ENCODE measurements at regions not wholly inside any gene's neighbourhood (a gene's known extent, or its start where the extent isn't known, plus 50 kb on each side); places are given as distances from the start of the nearest gene placed in this dataset.
"Not testable (repeated sequence)": the region's sequence is repeated elsewhere in the genome, so short reads cannot be mapped to it uniquely, and the experiment has no call there.

DNA sequence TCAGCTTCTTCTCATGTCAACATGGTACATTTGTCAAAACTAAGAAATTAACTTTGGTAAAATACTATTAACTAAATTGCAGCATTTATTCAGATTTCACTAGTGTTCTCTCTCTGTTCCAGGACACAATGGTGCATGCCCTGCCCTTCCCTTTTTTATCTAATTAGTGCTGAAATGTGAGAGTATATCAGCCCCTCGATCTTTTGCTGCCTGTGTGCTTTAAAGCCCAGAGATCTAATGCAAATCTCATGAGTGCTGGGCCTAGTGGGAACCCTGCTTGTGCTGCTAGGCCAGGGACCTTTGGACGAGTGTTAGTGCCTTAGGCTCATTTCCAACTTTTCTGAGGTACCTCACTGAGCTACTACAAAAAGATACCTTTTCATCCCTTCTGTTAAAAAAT is 221.1 kb upstream of the EDNRB start:
- DNase-seq (ENCODE audit: low read depth, low spot score), result no peak

DNA sequence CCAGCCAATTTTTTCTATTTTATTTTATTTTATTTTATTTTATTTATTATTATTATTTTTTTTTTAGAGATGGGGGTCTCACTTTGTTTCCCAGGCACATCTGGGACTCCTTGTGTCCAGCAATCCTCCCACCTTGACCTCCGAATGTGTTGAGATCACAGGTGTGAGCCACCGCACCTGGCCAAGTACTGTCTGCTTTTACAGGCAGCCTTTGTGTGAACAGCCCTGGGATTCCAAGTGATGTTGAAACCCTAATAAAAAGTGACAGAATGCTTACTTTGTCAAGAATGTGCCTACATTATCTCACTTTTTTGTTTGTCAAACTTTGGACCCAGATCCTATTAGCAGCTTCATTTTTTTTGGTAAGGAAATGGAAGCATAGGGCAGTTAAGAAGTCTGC is 220.1 kb upstream of the EDNRB start:
- DNase-seq (ENCODE audit: low read depth, low spot score), result no peak

DNA sequence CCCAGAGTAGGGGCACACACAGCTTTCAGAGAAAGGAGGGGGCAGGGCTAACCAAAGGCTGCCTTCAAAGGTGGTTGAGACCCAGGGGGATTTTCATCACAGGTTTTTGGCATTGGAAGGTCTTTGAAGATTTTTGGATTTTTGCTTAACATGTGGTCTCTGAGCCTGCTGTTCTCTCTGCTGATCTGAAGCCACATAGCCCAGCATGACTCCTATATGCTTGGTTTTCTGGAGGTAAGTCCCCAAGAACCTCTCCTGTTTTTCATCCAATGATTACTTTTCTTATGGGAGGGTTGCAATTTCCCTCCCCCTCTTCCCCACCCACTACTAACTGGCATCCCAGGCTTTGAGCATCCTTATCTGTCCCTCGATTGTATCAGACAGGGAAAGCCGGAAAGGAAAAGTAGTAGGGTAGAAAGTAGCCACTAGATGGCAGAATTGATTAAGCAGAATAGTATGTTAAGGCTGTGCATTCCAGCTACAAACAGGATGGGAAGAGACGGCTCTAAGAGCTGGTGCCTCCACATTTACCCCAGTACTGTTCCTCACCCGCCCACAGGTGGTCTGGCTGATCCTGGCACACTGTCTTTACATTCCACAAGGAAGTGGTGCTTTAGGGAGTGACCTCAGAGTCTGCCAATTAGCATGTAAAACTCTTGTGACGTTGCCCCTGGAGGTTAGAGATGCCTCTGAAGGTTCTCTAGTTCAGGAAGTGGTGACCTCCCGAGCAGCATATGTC is 218.9 kb upstream of the EDNRB start:
- DNase-seq (ENCODE audit: low read depth, low spot score), result peak; percentile 26

DNA sequence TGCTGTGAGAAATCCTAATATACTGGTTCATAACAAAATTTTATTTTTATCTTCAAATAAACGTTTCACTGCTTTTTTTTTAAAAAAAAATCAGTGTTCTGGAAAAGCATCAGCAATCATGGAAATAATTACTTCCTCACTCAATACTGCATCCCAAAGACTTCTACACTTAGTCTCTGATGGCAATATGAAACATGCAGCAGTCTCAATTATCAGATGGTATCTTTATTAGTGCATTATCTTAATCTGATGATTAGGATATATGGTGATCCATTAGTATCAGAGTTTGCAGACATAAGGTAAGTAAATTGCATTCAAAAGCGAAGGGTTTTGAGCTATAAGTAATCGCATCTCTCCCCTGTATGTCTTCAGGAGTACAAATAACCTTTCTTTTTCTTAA is 218.3 kb upstream of the EDNRB start:
- no peak for DNase-seq (ENCODE audit: low read depth, low spot score)

DNA sequence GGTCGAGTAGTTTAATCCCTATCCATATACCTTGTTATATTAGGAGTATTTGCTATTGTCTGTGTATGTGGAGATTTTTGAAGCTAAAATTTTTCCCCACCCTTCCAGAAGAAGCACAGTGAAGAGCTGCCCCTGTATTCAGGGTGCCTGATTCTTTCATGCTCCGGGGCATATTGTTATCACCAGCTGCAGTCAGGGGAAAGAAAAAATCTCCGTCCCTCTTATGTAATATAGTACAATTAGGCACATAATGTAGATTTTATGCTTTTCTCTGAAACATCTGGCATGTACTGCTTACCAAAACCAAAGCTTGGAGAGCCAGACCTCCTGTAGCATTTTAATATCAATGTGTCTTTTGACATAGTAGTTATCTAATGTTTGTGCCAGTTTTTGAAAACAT is 214.9 kb upstream of the EDNRB start:
- DNase-seq (ENCODE audit: low read depth, low spot score), result no peak

DNA sequence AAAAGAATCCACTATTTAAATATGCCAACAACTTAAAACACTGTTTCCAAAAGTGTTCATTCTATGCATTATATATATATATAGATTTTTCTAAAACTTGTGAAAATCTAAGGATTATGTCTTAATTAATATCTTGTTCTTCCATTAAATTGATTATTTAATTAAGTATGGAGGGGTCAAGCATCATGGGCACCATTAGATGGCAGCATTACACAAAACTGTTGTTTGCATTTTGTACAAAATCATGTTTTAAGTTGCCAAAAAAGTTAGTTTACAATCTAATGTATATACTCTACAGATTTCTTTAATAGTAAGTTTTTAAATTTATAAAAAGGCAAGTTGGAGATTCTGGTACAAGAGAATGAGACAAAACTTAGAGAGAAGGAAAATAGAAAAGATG is 213.2 kb upstream of the EDNRB start:
- DNase-seq (ENCODE audit: low read depth, low spot score), result no peak

DNA sequence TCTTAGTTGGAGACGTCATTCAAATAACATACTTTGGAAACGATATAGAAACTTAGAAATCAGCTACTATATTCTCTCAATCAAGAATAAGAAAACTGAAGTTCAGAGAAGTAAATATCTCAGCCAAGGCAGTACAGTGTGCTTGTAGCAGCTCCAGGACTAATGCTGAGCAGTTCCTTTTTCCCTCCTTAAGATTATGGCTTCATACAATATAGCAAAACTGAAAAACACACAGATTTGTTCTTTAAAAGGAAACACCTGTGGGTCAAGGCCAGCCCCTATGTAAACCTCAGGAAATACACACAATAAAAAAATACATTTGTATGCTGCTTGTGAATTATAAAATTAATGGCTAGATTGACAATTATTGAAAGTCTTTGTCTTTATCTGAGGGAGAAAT is 212.7 kb upstream of the EDNRB start:
- DNase-seq (ENCODE audit: low read depth, low spot score), result no peak

DNA sequence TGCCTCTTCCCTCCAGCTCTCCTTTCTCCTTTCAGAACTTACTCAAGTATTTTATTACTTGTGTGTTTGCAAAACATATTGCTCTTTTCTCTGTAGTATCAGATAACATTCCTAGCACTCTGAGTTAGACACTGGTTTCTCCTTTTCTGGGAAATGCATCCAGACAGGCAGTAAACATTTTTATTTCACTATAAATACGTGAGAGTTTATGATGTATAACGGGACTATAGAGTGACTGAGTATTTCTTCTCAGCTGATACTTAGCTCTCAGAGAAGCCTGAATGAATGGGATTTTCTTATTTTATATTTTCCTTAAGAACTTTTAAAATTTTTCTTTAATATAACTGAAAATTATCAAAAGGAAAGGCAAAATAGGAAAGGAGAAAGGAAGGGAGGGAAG is 211.2 kb upstream of the EDNRB start:
- no peak for DNase-seq (ENCODE audit: low read depth, low spot score)

DNA sequence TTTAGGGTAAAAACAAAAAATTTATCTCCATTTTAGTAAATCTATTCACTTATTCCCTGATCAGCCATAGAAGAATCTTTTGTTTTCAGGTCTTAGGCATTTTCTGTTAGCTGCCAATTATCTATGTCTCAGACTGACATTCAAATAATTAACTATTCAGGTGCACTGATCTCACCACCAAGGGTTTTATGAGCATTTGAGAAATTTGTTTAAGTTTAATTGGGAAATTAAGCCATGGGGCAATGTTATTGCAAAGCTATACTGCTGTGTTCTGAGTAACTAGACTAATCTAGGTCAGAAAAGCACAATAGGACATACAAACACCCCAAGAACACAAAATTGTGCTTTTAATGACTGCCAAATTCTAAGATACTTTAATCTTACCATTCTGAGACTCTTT is 210.7 kb upstream of the EDNRB start:
- no peak for DNase-seq (ENCODE audit: low read depth, low spot score)

DNA sequence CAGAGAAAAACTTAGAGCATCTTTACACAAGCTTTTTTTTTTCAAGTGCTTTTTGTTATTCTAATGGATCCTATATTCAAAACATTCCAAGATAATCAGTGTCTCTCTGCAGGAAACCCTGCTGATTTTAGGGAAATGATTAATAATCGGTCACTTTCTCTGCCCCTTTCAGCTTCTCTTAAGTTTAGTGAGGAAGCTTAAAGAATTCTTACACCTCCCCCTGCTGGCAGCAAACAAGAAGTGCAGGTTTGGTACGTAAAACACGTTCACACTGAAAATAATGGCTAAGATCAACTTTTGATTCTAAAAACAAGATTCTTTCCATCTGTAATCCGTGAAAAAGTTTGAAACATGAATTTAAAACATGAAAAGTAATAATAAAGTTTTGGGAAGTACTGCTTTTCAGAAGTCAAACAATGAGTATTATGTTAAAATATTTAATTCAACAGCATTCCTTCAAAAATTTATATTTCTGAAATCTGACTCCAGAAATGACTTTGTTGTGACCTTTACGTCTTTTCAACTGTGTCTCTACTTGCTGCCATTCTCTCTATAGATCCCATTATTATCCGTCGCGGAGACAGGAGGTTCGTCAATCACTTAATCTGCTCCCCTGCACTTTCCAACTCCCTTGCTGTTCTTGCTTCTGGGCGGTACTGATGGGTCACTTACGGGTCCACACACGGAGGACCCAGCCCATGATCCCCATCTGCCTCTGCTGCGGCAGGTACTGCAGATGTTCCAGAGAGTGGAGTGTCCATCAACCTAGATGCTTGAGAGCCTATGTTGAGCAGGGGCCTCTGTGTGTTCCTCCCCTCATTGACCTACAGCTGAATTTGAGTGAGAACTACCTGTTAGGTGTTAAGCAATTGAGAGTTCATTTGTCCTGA is 203.1 kb upstream of the EDNRB start:
- peak; percentile 32 for DNase-seq (ENCODE audit: low read depth, low spot score)

DNA sequence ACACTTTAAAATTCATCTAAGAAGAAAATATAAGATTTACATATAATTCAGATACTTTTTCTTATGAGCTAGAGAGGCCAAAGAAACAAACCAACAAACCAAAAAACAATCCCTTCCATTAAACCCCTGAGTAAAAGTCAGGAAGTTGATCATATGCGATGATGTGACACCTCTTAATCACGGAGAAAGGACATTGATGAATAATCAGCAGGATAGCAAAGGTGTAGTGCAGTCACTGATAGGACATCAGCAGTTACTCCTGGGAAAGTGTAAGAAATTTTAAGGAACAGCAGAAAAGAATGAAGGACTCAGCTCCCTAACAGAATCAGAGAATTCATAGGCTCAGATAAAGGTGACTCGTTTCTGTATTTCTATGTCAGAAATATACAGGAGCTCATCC is 202.4 kb upstream of the EDNRB start:
- DNase-seq (ENCODE audit: low read depth, low spot score), result no peak

DNA sequence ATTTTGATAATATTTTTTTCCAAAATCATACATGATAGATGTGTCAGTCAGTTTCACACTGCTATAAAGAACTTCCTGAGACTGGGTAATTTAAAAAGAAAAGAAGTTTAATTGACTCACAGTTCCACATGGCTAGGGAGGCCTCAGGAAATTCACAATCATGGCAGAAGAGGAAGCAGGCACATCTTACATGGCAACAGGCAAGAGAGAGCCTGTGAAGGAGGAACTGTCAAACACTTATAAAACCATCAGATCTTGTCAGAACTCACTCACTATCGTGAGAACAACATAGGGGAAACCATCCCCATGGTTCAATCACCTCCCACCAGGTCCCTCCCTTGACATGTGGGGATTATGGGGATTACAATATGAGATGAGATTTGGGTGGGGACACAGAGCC is 201.5 kb upstream of the EDNRB start:
- not testable (repeated sequence) for DNase-seq (ENCODE audit: low read depth, low spot score)

DNA sequence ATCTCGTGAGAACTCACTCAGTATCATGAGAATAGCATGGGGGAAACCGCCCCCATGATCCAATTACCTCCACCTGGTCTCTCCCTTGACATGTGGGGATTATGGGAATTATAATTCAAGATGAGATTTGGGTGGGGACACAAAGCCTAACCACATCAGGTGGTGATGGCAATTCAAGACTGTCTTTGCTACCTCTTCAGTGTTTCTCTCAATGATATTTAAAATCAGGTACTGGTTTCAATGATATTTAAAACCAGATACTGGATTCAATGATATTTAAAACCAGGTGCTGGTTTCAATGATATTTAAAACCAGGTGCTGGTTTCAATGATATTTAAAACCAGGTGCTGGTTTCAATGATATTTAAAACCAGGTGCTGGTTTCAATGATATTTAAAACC is 198.4 kb upstream of the EDNRB start:
- DNase-seq (ENCODE audit: low read depth, low spot score), result not testable (repeated sequence)

DNA sequence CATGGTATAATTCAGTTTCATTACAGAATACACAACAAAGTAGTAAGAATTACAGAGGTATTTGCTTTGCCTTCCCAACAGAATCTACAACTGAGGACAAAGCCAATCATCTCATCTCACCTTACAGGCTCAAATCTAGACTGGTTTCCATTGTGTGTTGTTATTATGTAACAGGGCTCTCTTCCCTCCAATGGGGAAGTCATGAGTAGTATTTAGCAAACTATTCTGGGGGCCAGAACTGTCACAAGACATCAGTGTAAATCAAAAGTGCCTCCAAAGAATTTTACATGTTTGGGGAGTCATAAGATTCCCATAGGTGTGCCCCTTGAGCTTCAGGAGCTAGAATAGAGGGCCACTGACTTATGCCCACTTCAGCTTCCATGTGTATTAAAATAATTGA is 187.0 kb upstream of the EDNRB start:
- no peak for DNase-seq (ENCODE audit: low read depth, low spot score)

DNA sequence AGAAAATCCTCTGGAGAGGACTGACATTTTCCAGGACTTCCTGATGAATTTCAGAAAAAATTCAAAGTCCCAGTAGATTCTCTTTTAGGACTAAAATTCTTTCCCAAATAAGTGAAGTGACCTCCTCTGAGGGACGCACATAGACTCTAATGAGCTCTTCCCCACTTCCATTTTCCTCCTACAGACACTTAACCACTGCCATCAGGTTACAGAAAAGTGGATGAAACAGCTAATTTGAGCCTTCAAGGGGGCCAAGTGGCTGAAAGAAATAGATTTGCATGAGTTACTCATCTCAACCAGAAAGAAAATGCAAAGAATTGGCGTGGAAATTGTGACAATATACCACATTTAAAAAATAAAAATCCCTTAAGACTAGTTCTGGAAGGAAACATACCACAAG is 185.3 kb upstream of the EDNRB start:
- DNase-seq (ENCODE audit: low read depth, low spot score), result no peak

DNA sequence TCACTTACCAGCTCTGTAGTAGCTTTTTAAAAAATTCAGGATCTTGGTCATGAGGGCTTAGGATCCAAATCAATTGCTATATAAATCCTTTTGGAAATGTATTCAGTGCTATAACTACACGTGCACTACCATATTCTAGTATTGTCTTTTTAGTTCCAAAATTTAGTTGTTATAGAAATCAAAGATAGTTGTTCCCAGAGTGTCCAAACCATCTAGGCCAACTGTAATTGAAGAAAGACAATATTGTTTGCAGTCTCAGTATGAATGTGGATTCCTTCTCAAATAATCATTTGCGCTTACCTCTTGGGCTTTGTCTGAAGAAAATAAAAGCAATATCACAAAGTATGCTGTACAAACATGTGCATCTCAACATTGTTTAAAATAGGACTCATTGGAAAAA is 184.1 kb upstream of the EDNRB start:
- no peak for DNase-seq (ENCODE audit: low read depth, low spot score)

DNA sequence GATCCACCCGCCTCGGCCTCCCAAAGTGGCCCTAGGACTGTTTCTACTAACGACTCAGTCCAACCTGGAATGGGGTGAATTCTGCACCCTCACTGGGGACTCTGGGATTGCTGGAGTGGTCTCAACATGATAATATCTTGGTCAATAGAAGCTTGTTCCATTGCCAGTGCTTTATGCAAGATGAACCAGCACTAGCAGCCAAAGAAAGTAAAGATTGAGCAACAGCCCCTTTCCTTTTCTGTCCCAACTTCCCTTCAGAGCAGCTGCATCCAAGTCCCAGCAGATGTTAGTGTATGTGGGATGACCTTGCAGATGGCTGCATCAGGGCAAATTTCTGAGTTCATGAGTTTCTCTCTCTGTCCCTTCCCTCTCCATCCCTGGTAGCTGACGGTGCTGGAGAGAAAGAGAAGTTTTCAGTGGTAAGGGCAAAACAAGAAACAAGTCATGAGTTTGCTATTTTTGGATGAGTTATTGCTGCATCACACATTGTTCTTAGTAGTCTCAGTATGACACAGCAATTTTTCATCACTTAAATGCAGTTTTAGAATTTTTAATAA is 183.6 kb upstream of the EDNRB start:
- DNase-seq (ENCODE audit: low read depth, low spot score), result no peak

DNA sequence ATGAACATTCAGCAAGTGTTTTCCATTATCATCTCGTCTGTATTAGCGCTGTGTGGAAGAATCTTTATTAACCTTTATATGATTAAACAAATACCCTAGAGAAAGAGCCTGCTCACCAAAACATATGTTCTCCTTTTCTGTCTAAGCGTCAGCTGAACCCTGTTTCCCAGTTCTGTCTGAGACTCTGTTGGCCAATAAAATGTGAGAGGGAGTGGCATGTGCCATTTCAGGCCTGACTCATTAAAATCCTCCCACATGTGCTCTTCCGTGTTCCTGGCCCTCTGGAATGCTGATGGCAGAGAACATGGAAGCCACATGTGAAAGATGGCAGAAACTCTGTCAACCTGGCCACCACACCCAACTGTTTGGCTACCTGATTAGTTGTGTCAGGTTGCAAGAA is 181.9 kb upstream of the EDNRB start:
- no peak for DNase-seq (ENCODE audit: low read depth, low spot score)

DNA sequence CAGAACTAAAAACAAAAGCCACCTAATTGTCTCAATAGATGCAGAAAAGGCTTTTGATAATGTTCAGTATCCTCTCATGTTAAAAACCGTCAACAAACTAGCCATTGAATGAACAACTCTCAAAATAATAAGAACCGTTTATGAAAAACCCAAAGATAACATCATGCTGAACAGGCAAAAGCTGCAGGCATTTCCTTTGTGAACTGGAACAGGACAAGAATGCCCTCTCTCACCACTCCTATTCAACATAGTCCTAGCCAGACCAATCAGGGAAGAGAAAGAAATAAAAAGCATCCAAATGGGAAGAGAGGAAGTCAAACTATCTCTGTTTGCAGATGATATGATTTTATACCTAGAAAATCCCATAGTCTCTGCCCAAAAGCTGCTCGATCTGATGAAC is 179.6 kb upstream of the EDNRB start:
- no peak for DNase-seq (ENCODE audit: low read depth, low spot score)

DNA sequence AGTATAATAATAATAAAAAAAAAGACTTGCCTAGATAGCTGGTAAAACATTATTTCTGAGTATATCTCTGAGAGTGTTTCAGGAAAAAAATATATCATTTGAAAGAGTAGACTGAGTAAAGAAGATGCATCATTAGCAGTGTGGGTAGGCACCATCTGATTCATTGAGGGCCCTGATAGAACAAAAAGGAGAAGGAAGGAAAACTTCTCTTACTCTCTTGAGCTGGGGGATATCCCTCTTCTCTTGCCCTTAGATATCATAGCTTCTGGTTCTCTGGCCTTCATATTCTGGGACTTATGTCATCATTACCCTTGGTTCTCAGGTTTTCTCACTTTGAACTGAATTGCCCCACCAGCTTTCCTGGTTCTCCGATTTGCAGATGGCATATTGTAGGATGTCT is 177.6 kb upstream of the EDNRB start:
- no peak for DNase-seq (ENCODE audit: low read depth, low spot score)

DNA sequence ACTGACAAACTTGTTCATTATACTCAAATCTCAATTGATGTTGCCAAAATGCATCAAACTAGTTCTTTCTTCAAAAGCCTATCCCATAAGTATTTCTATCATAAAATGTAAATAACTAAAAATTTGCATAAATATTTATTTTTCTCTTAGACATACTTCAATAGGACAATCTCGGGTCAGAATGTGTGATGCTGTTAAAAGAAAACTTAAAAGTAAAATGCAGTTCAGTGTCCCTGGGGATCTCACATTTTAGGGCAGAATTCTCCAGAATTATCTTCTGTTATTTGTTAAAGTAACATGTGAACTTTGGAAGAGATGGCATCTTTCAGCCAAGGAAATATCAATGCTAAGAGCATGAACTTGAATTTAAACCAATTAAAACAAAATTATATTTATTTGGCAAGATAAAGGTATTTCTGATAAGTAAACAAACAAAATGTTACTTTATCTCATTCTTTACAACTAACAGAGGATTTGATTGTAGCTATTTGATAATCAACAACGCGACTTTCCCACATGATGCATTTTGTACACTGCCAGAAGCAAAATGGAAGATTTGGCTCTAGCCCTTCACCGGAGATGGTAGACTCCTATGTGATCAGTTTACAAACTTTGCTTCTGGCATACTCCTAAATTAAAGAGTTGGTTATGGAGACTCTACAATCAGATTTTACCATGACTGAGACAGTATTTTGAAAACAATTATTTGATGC is 169.5 kb upstream of the EDNRB start:
- no peak for DNase-seq (ENCODE audit: low read depth, low spot score)

All from smooth muscle cell of the brain vasculature (primary cell).